NOMO-1 treated with dmso at 0.1 percent for 144 hours (cell line): ENCODE measurements at regions not wholly inside any gene's neighbourhood (a gene's known extent, or its start where the extent isn't known, plus 50 kb on each side); places are given as distances from the start of the nearest gene placed in this dataset.

Experiments
- DNase-seq: peaks from one replicate; lab custom pipeline; 2025; ENCODE audit not compliant: unreplicated experiment; lab: John Stamatoyannopoulos, UW

GRCh38 chr1:60599574-60599973 is 482.8 kb upstream of the NFIA start:
- DNase-seq, result no peak

- no peak for DNase-seq
Measured at GRCh38 chr1:60598041-60598910, 484.1 kb upstream of the NFIA start.

GRCh38 chr1:60596791-60597750 is 485.3 kb upstream of the NFIA start:
- no peak for DNase-seq

GRCh38 chr1:60591583-60591982 is 490.8 kb upstream of the NFIA start:
- DNase-seq, result no peak

- DNase-seq, result no peak
Measured at GRCh38 chr1:60589916-60590315, 492.4 kb upstream of the NFIA start.

- DNase-seq, result no peak
Measured at GRCh38 chr1:60589046-60589748, 493.2 kb upstream of the NFIA start.

GRCh38 chr1:60584371-60584770 is 498.0 kb upstream of the NFIA start:
- DNase-seq, result no peak

GRCh38 chr1:60583696-60584095 is 498.7 kb upstream of the NFIA start:
- DNase-seq, result no peak

- DNase-seq, result no peak
Measured at GRCh38 chr1:60581455-60582220, 500.7 kb upstream of the NFIA start.

- no peak for DNase-seq
Measured at GRCh38 chr1:60577029-60577428, 503.5 kb upstream of the C1orf87 start.

GRCh38 chr1:60575326-60575977 is 501.9 kb upstream of the C1orf87 start:
- peak; percentile 45 for DNase-seq

GRCh38 chr1:60573726-60574409 is 500.3 kb upstream of the C1orf87 start:
- no peak for DNase-seq

GRCh38 chr1:60573121-60573520 is 499.6 kb upstream of the C1orf87 start:
- no peak for DNase-seq

- no peak for DNase-seq
Measured at GRCh38 chr1:60572378-60572777, 498.8 kb upstream of the C1orf87 start.

- DNase-seq, result no peak
Measured at GRCh38 chr1:60571811-60572210, 498.2 kb upstream of the C1orf87 start.

- DNase-seq, result no peak
Measured at GRCh38 chr1:60569189-60569588, 495.6 kb upstream of the C1orf87 start.

- no peak for DNase-seq
Measured at GRCh38 chr1:60567256-60567655, 493.7 kb upstream of the C1orf87 start.

- no peak for DNase-seq
Measured at GRCh38 chr1:60564916-60565750, 491.6 kb upstream of the C1orf87 start.
